PC-3 (cell line): ENCODE measurements at regions not wholly inside any gene's neighbourhood (a gene's known extent, or its start where the extent isn't known, plus 50 kb on each side); places are given as distances from the start of the nearest gene placed in this dataset.

ENCODE experiments used
- EZH2 ChIP-seq: fragments of 300-600 bp; sonication (generic); IDR thresholded peaks from one replicate; pipeline ENCODE4 v1.6.1; 2017; ENCODE audit warnings: antibody characterized with exemption, mild to moderate bottlenecking, low read length; ENCODE audit not compliant: unreplicated experiment
- EZH2phosphoT487 ChIP-seq: fragments of 300-600 bp; sonication (generic); IDR thresholded peaks from 2 replicates; pipeline ENCODE4 v1.6.1; 2018; ENCODE audit warnings: mild to moderate bottlenecking, antibody characterized with exemption, low read length, borderline replicate concordance

DNA sequence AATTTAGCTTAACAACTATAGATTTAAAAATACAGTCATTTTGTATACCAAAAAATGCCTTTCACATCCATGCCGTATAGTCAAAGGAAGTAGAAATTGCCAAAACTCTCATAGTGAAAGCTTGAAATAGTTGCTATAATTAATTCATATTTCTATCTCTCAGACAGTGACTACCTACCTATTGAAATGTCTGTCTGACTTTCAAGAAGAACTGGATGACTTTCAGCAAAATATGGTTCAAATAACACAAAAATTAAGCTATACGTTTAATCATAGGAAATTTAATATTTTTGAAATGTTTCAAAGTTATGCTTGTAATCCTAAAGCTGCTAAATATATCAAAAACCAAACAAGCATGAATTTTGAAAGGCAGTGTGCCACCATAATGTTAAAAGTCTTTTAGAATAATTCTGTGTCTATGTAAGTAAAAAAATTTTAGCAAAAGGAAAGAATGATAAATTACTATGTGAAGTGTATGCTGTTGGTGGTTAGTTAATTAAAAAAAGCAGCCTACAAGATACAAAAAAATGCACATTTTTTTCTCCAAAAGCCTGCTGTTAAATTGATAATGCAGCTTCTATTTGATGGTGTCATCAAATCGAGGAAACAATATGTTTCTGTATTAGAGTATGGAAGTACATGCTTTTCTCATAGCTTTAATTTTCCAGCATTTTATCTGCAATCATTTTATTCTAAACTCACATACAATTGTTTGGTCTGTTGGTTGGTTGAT, 57.7 kb upstream of the ST6GAL2 start:
- TF ChIP-seq EZH2, result no peak
- no peak for TF ChIP-seq EZH2phosphoT487
